ENCODE measurements at regions not wholly inside any gene's neighbourhood (a gene's known extent, or its start where the extent isn't known, plus 50 kb on each side); places are given as distances from the start of the nearest gene placed in this dataset.

DNA sequence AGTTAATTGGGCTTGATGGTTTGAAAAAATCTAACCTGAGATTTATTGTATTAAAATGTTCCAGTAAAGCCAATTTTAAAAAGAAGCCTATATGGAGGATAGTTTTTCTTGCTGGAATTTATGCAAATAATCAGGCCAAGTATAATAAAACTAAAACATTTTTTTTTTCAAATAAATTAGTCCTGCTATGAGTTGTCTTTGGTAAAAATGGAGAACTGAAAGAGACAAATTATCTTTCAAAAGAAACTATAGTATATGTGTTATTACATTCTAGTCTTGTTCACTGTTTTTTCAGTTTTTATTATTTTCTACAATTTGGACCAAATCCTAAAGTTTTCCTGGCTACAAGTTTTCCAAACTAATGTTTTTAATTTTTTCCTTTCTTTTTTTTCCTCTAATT, 468.9 kb downstream of the UQCRFS1 start:
- H2AFZ ChIP-seq (ENCODE audit: low read length), result no peak overlapping the region
- no peaks in the 10 kb centered on the region for H3K9me3 ChIP-seq (ENCODE audit: insufficient read depth, low read depth, low read length)
- H3K9me2 ChIP-seq (replicated peaks; ENCODE audit: low read depth, low read length), result no peaks in the 10 kb centered on the region
- H3K4me3 ChIP-seq (ENCODE audit: low read length, poor library complexity, severe bottlenecking), result no peak overlapping the region
- no peak overlapping the region for H3K9ac ChIP-seq (ENCODE audit: low read depth, low read length, poor library complexity, severe bottlenecking)
- no peaks in the 10 kb centered on the region for H3K79me2 ChIP-seq (ENCODE audit: insufficient read depth, low read length)
- no peak for TF ChIP-seq EZH2phosphoT487 (IDR thresholded peaks at IDR 0.05; ENCODE audit: borderline replicate concordance)
- TF ChIP-seq, protein P1, sequence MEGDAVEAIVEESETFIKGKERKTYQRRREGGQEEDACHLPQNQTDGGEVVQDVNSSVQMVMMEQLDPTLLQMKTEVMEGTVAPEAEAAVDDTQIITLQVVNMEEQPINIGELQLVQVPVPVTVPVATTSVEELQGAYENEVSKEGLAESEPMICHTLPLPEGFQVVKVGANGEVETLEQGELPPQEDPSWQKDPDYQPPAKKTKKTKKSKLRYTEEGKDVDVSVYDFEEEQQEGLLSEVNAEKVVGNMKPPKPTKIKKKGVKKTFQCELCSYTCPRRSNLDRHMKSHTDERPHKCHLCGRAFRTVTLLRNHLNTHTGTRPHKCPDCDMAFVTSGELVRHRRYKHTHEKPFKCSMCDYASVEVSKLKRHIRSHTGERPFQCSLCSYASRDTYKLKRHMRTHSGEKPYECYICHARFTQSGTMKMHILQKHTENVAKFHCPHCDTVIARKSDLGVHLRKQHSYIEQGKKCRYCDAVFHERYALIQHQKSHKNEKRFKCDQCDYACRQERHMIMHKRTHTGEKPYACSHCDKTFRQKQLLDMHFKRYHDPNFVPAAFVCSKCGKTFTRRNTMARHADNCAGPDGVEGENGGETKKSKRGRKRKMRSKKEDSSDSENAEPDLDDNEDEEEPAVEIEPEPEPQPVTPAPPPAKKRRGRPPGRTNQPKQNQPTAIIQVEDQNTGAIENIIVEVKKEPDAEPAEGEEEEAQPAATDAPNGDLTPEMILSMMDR (conservative IDR thresholded peaks at IDR 0.05; ENCODE audit: low read length), result no peak
- H3K4me1 ChIP-seq (ENCODE audit: insufficient read depth, low read length, poor library complexity, severe bottlenecking), result no peaks in the 10 kb centered on the region
- no peaks in the 10 kb centered on the region for H4K20me1 ChIP-seq (ENCODE audit: insufficient read depth, low read length, poor library complexity, severe bottlenecking)
- no peaks in the 10 kb centered on the region for H3K27me3 ChIP-seq (ENCODE audit: insufficient read depth, low read length, poor library complexity, severe bottlenecking)
- H3K36me3 ChIP-seq (ENCODE audit: insufficient read depth, low read length), result no peaks in the 10 kb centered on the region
- no peak overlapping the region for H3K4me2 ChIP-seq (ENCODE audit: low read depth, low read length, poor library complexity, severe bottlenecking)
- H3F3A ChIP-seq (ENCODE audit: low read depth), result no peaks in the 10 kb centered on the region

DNA sequence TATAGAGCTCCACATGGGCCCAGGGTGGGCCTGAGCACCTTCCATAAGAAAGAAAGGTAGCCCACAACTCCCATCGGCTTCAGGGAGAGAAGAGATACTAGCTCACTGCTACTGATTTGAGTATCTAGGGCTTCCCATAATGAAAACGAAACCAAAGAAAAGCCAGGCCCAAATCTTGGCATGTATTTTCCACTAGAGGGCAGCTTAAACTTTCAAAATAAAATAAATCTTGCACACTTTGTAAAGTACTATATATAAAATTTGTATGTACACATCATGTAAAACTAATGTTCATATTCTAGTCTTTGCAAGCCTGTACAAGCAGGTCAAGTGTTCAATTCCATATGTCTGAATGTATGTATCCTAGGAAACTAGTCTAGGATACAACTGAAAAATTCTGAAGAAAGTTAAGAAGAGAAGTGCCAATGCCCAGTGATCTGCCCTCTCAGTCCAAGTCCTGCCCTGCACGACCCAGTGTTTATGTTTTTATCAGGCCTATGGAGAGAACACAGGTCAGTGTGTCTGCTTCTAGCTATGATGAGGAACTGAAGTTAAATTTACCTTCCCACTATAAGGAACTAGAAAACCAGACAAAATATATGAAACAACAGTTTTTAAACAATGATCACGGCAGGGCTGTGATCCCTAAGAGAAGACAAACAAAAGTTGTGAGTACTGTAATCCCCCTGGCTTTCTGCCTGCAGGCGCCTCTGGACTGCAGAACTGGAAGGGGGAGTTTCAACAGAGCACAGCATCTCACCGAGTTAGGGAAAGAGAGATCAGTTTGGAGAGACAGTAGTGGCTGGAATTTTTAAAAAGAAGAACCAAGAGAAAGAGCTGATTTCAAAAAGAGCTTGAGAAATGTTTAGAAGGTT, 475.7 kb downstream of the UQCRFS1 start:
- H3K4me2 ChIP-seq (ENCODE audit: low read depth, low read length, poor library complexity, severe bottlenecking), result peak overlapping the region; percentile 20
- H4K20me1 ChIP-seq (ENCODE audit: insufficient read depth, low read length, poor library complexity, severe bottlenecking), result no peaks in the 10 kb centered on the region
- TF ChIP-seq, protein P1 (conservative IDR thresholded peaks at IDR 0.05; ENCODE audit: low read length), result peak; percentile 53
- TF ChIP-seq EZH2phosphoT487 (IDR thresholded peaks at IDR 0.05; ENCODE audit: borderline replicate concordance), result no peak
- peak overlapping the region; percentile 56; the same call in 1 of the 2 replicates for H2AFZ ChIP-seq (ENCODE audit: low read length)
- no peaks in the 10 kb centered on the region for H3K27me3 ChIP-seq (ENCODE audit: insufficient read depth, low read length, poor library complexity, severe bottlenecking)
- no peaks in the 10 kb centered on the region for H3K4me1 ChIP-seq (ENCODE audit: insufficient read depth, low read length, poor library complexity, severe bottlenecking)
- H3K36me3 ChIP-seq (ENCODE audit: insufficient read depth, low read length), result no peaks in the 10 kb centered on the region
- H3K9me2 ChIP-seq (replicated peaks; ENCODE audit: low read depth, low read length), result no peaks in the 10 kb centered on the region
- no peaks in the 10 kb centered on the region for H3K9me3 ChIP-seq (ENCODE audit: insufficient read depth, low read depth, low read length)
- H3K79me2 ChIP-seq (ENCODE audit: insufficient read depth, low read length), result no peaks in the 10 kb centered on the region
- no peaks in the 10 kb centered on the region for H3F3A ChIP-seq (ENCODE audit: low read depth)
- H3K4me3 ChIP-seq (ENCODE audit: low read length, poor library complexity, severe bottlenecking), result peak overlapping the region; percentile 50
- no peak overlapping the region for H3K9ac ChIP-seq (ENCODE audit: low read depth, low read length, poor library complexity, severe bottlenecking)

GRCh38 chr19:28736528-28736927, 476.4 kb downstream of the UQCRFS1 start:
- no peak overlapping the region for H3K9ac ChIP-seq (ENCODE audit: low read depth, low read length, poor library complexity, severe bottlenecking)

More at GRCh38 chr19:28736528-28736927, 476.4 kb downstream of the UQCRFS1 start:
- no peaks in the 10 kb centered on the region for H3K9me3 ChIP-seq (ENCODE audit: insufficient read depth, low read depth, low read length)
- H3K79me2 ChIP-seq (ENCODE audit: insufficient read depth, low read length), result no peaks in the 10 kb centered on the region
- H3K9me2 ChIP-seq (replicated peaks; ENCODE audit: low read depth, low read length), result no peaks in the 10 kb centered on the region
- no peaks in the 10 kb centered on the region for H3F3A ChIP-seq (ENCODE audit: low read depth)
- H2AFZ ChIP-seq (ENCODE audit: low read length), result peak overlapping the region; percentile 56; the same call in 1 of the 2 replicates
- no peaks in the 10 kb centered on the region for H3K36me3 ChIP-seq (ENCODE audit: insufficient read depth, low read length)
- peak overlapping the region; percentile 50 for H3K4me3 ChIP-seq (ENCODE audit: low read length, poor library complexity, severe bottlenecking)
- no peaks in the 10 kb centered on the region for H4K20me1 ChIP-seq (ENCODE audit: insufficient read depth, low read length, poor library complexity, severe bottlenecking)
- no peaks in the 10 kb centered on the region for H3K27me3 ChIP-seq (ENCODE audit: insufficient read depth, low read length, poor library complexity, severe bottlenecking)
- no peaks in the 10 kb centered on the region for H3K4me1 ChIP-seq (ENCODE audit: insufficient read depth, low read length, poor library complexity, severe bottlenecking)
- TF ChIP-seq EZH2phosphoT487 (IDR thresholded peaks at IDR 0.05; ENCODE audit: borderline replicate concordance), result no peak
- TF ChIP-seq, protein P1 (conservative IDR thresholded peaks at IDR 0.05; ENCODE audit: low read length), result no peak
- peak overlapping the region; percentile 20 for H3K4me2 ChIP-seq (ENCODE audit: low read depth, low read length, poor library complexity, severe bottlenecking)

Data from Loucy (cell line).